ENCODE measurements at regions not wholly inside any gene's neighbourhood (a gene's known extent, or its start where the extent isn't known, plus 50 kb on each side); places are given as distances from the start of the nearest gene placed in this dataset.

DNA sequence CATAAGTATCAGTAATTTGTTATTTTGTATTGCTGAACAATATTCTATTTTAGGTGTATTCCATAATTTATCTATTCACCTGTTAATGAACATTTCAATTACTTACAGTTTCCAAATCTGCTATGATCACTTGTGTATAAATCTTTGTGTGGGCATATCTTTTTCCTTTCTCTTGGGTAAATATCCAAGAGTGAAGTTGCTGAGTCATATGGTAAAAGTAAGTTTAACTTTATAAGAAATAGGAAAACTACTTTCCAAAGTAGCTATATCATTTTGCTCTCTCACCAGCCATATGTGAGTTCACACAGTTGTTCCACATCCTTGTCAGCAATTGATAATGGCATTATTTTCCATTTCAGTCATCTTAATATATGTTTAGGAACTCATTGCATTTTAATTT, 66.6 kb upstream of the KITLG start:
- no peak overlapping the region for H3K9ac ChIP-seq (ENCODE audit: low read depth, low read length)
- H3K36me3 ChIP-seq (ENCODE audit: control insufficient read depth, insufficient read depth, low read length): no peaks in the 10 kb centered on the region
- H3K4me3 ChIP-seq (ENCODE audit: low read depth, low read length): no peak overlapping the region
- no peaks in the 10 kb centered on the region for H3K27me3 ChIP-seq (ENCODE audit: control insufficient read depth, insufficient read depth, low read length)
- H3K27ac ChIP-seq (ENCODE audit: low read depth, low read length): no peak overlapping the region
- no peaks in the 10 kb centered on the region for H3K9me3 ChIP-seq (ENCODE audit: control insufficient read depth, insufficient read depth, low read length)
- H3K4me1 ChIP-seq (ENCODE audit: control insufficient read depth, insufficient read depth, low read length): no peaks in the 10 kb centered on the region

DNA sequence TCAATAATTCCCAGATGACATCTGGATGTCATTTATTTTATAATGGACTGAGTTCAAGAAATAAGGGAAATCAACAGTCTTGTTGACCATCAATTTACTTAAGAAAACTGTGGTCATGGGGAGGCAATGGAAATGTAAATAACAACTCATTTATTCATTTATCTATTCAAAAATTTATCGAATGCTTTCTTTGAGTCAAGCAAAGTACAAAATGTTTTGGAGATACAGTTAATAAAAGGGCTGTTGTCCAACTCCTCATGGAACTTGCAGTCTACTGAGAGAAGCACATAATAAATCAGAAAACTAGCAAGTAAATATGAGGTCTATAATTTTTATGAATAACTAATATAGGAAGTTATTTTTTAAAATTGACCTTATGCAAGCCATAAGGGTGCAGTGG, 65.5 kb upstream of the KITLG start:
- Histone ChIP-seq H3K4me1 (ENCODE audit: control insufficient read depth, insufficient read depth, low read length) (no peaks in the 10 kb centered on the region), H3K4me3 (ENCODE audit: low read depth, low read length) (no peak overlapping the region), H3K27ac (ENCODE audit: low read depth, low read length) (no peak overlapping the region), H3K27me3 (ENCODE audit: control insufficient read depth, insufficient read depth, low read length) (no peaks in the 10 kb centered on the region), H3K9me3 (ENCODE audit: control insufficient read depth, insufficient read depth, low read length) (no peaks in the 10 kb centered on the region), H3K9ac (ENCODE audit: low read depth, low read length) (no peak overlapping the region), H3K36me3 (ENCODE audit: control insufficient read depth, insufficient read depth, low read length) (no peaks in the 10 kb centered on the region)

DNA sequence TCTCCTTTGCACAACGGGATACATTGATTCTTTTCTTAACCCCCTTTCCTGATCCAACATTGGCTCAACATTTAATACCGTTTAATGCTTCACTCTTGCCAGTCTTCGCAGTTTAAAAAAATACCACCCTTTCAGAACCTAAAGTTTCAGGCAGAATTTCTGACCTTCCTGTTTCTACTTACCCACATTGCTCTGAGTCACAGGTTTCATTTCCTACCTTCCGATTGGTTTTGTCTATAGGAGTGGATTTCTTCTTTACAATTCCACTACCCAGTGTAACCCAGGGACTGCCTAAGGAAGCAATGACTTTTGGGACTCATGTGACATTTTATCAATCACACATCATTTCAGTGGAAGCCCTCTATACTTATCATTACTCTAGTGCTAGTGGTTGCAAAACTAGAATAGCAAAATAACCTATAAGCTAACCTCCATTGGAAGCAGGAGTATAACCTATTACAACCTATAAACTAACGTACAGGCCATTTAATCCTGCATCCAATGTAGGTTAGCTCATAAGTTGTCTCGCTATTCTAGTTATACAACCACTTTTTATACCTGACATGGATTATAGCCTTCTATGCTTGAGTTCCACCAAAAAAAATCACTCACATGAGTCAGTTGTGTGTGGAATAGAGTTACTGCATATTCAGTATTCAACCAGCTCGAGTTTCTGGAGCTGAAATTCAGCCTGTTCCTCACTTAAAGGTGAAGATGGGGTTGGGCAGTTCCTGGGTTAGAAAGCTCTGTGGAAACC, 64.9 kb upstream of the KITLG start:
- Histone ChIP-seq H3K9ac (ENCODE audit: low read depth, low read length) (no peak overlapping the region), H3K27ac (ENCODE audit: low read depth, low read length) (no peak overlapping the region), H3K36me3 (ENCODE audit: control insufficient read depth, insufficient read depth, low read length) (no peaks in the 10 kb centered on the region), H3K9me3 (ENCODE audit: control insufficient read depth, insufficient read depth, low read length) (no peaks in the 10 kb centered on the region), H3K27me3 (ENCODE audit: control insufficient read depth, insufficient read depth, low read length) (no peaks in the 10 kb centered on the region), H3K4me1 (ENCODE audit: control insufficient read depth, insufficient read depth, low read length) (no peaks in the 10 kb centered on the region), H3K4me3 (ENCODE audit: low read depth, low read length) (no peak overlapping the region)

DNA sequence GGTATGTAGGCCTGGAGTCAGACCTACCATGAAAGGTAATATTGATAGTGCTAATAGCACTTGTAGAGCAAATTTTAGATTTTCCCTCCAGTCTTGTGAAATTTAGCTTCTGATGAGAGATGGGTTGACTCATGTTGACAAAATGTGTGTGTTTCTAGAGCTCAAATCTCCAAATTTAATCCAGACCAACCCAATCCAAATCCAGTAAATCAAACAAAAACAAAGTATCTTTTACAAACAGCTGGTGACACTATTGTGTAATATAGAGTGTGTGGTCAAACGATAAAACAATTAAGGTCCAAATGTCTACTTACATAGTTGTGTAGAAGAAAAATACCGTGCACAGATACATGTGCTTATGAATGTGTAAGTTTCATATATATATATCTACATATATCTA, 63.4 kb upstream of the KITLG start:
- H3K9ac ChIP-seq (ENCODE audit: low read depth, low read length): no peak overlapping the region
- no peaks in the 10 kb centered on the region for H3K9me3 ChIP-seq (ENCODE audit: control insufficient read depth, insufficient read depth, low read length)
- no peak overlapping the region for H3K4me3 ChIP-seq (ENCODE audit: low read depth, low read length)
- H3K4me1 ChIP-seq (ENCODE audit: control insufficient read depth, insufficient read depth, low read length): peaks cover 7% of the 10 kb centered on the region
- H3K36me3 ChIP-seq (ENCODE audit: control insufficient read depth, insufficient read depth, low read length): no peaks in the 10 kb centered on the region
- no peaks in the 10 kb centered on the region for H3K27me3 ChIP-seq (ENCODE audit: control insufficient read depth, insufficient read depth, low read length)
- H3K27ac ChIP-seq (ENCODE audit: low read depth, low read length): no peak overlapping the region

DNA sequence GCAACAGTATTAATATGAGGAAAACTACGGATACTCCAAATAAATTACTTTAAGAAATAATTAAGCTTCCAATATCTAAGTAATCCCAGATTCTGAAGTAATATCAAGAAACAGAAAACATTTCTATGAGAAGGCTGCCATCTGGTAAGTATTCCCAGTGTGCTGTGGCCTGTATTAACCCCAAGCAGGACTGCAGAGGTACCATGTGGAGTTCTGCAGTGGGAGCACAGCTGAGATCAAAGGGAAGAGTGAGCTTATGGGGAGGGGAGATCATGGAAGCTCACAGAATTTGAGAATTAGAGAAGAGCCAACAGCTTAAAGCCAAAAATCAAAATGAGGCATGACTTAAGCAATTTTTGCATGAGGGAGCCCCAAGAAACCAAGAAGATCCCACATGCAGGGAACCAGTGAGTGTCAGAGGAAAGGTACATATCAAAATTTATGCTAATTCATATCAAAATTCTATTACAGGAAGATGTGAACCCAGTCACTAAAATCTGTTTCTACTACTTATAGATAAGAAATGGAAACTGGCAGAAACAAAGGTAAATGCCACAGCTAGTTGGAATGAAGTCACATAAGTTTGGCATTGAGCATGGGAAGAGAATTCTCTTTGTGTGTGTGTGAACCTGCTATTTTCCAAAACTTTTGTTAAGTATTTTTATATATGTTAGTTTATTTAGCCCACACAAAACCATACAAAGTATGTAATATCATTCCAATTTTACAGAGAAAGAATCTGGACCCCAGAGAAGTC, 62.6 kb upstream of the KITLG start:
- Histone ChIP-seq H3K9ac (ENCODE audit: low read depth, low read length) (no peak overlapping the region), H3K27ac (ENCODE audit: low read depth, low read length) (no peak overlapping the region), H3K4me3 (ENCODE audit: low read depth, low read length) (no peak overlapping the region), H3K27me3 (ENCODE audit: control insufficient read depth, insufficient read depth, low read length) (no peaks in the 10 kb centered on the region), H3K4me1 (ENCODE audit: control insufficient read depth, insufficient read depth, low read length) (peaks cover 13% of the 10 kb centered on the region), H3K9me3 (ENCODE audit: control insufficient read depth, insufficient read depth, low read length) (no peaks in the 10 kb centered on the region), H3K36me3 (ENCODE audit: control insufficient read depth, insufficient read depth, low read length) (no peaks in the 10 kb centered on the region)

DNA sequence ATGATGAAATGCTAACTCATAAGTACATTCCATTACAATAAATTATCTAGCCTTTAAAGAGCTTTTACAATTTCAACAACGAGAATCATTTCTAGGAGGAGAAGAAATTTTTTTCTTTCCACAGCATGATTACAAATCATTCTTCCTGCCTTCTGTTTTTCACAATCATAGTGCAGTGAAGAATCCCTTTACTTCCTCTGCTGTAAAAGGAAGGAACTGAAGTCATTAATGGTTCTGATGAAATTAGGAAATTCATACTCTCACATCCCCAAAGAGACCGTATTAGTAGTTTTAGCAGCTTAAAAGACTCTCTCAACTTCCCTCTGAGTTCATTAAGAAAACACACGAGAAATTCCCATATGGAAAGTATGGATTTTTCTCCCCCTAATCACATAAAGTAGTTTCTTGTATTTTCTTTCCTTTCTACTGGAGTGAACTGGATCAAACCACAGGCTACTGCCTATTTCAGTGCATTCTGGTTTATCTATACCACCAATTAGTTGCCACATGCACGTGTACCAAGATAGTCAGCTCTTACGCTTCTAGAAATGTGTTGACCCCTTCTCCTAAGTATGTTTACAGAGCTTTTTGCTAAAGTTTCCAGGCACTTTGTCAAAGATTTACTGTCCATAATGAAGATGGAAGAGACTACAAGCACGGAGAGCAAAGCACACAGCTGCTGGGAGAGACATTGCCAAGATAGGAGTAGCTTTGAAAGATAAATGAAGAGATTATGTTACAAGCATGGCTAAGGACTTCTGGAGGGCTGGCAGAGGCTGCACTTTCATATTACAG, 58.9 kb upstream of the KITLG start:
- Histone ChIP-seq H3K4me3 (ENCODE audit: low read depth, low read length) (no peak overlapping the region), H3K27ac (ENCODE audit: low read depth, low read length) (no peak overlapping the region), H3K9ac (ENCODE audit: low read depth, low read length) (no peak overlapping the region), H3K27me3 (ENCODE audit: control insufficient read depth, insufficient read depth, low read length) (no peaks in the 10 kb centered on the region), H3K4me1 (ENCODE audit: control insufficient read depth, insufficient read depth, low read length) (peaks cover 13% of the 10 kb centered on the region), H3K9me3 (ENCODE audit: control insufficient read depth, insufficient read depth, low read length) (no peaks in the 10 kb centered on the region), H3K36me3 (ENCODE audit: control insufficient read depth, insufficient read depth, low read length) (no peaks in the 10 kb centered on the region)

DNA sequence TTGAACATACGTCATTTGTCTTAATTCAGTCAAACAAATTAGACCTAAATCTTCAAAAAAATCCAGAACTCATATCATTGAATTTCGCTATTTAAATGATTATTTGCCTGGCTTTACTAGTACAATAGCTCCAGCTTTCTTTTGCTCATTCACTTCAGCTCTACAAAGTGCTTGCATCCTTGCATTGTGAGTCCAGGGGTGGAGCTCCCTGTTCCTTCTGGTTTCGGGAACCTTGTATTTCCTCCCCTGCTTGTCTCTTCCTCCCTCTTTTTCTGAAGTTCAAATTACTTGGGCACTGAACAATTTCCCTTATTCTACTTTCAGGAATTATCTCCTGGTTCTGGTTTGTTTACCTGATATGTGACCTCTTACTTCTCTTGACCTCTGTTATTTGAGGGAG, 58.1 kb upstream of the KITLG start:
- Histone ChIP-seq H3K27ac (ENCODE audit: low read depth, low read length) (no peak overlapping the region), H3K9me3 (ENCODE audit: control insufficient read depth, insufficient read depth, low read length) (no peaks in the 10 kb centered on the region), H3K4me3 (ENCODE audit: low read depth, low read length) (no peak overlapping the region), H3K27me3 (ENCODE audit: control insufficient read depth, insufficient read depth, low read length) (no peaks in the 10 kb centered on the region), H3K9ac (ENCODE audit: low read depth, low read length) (no peak overlapping the region), H3K36me3 (ENCODE audit: control insufficient read depth, insufficient read depth, low read length) (no peaks in the 10 kb centered on the region), H3K4me1 (ENCODE audit: control insufficient read depth, insufficient read depth, low read length) (peaks cover 13% of the 10 kb centered on the region)

DNA sequence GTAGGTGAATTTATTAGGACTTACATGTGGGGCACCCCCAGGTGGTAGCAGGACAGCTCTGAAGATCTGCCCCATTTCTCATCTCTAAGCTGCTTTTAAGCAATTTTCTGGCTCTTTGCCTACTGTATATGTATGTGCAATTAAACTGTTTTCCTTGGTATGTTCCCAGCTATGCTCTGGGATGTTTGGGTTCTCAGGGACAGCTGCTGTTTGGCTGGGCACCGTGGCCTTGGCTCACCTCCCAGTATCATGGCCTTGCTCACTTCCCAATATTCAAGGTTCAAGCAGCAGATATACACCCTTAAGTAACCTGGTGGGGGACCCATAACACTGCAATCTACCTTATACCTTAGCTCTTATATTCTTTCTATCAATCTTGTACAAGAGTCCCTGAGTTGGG, 53.7 kb upstream of the KITLG start:
- no peaks in the 10 kb centered on the region for H3K36me3 ChIP-seq (ENCODE audit: control insufficient read depth, insufficient read depth, low read length)
- peaks cover 10% of the 10 kb centered on the region for H3K4me1 ChIP-seq (ENCODE audit: control insufficient read depth, insufficient read depth, low read length)
- no peak overlapping the region for H3K4me3 ChIP-seq (ENCODE audit: low read depth, low read length)
- H3K9ac ChIP-seq (ENCODE audit: low read depth, low read length): no peak overlapping the region
- no peaks in the 10 kb centered on the region for H3K9me3 ChIP-seq (ENCODE audit: control insufficient read depth, insufficient read depth, low read length)
- H3K27ac ChIP-seq (ENCODE audit: low read depth, low read length): no peak overlapping the region
- no peaks in the 10 kb centered on the region for H3K27me3 ChIP-seq (ENCODE audit: control insufficient read depth, insufficient read depth, low read length)

DNA sequence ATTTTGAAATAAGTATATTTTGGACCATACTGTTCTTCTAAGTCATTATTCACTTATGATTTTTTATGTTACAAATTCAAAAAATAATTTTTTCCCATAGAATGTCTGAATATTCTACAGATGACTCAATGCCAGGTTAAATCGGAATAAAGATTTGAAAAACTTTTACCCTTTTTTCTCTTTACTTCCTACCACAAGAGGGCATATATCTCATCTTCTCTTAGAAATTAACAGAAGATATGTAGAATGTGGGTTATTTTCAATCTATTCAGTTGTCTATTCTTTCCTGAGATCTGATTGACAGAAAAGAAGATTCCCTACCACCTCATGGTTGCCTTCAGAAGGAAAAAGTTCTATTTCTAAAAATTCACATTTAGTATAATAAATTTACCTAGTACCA, 53.0 kb upstream of the KITLG start:
- H3K4me1 ChIP-seq (ENCODE audit: control insufficient read depth, insufficient read depth, low read length): peaks cover 3% of the 10 kb centered on the region; the same call in 1 of the 2 replicates
- H3K27me3 ChIP-seq (ENCODE audit: control insufficient read depth, insufficient read depth, low read length): no peaks in the 10 kb centered on the region
- H3K9me3 ChIP-seq (ENCODE audit: control insufficient read depth, insufficient read depth, low read length): no peaks in the 10 kb centered on the region
- no peak overlapping the region for H3K4me3 ChIP-seq (ENCODE audit: low read depth, low read length)
- H3K36me3 ChIP-seq (ENCODE audit: control insufficient read depth, insufficient read depth, low read length): no peaks in the 10 kb centered on the region
- H3K27ac ChIP-seq (ENCODE audit: low read depth, low read length): no peak overlapping the region
- H3K9ac ChIP-seq (ENCODE audit: low read depth, low read length): no peak overlapping the region

DNA sequence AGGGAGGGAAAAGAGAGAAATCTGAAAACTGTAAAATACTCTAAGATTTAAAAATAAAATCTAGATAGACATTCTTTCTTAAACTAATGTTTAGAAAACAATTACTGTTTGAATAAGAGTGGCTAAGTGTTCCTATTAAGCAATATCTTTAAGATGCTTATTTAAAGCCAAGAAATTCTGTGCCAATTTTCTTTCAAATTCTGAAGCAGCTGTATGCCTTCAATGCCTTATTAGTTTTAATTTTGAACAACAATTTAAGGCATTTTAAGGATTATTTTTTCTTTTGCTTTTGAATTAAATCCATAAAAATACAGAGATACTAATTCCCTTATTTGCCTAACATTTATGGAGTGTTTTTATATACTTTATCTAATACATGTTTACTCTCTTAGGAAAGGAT, 50.3 kb upstream of the KITLG start:
- H3K4me3 ChIP-seq (ENCODE audit: low read depth, low read length): no peak overlapping the region
- H3K27me3 ChIP-seq (ENCODE audit: control insufficient read depth, insufficient read depth, low read length): no peaks in the 10 kb centered on the region
- H3K9ac ChIP-seq (ENCODE audit: low read depth, low read length): no peak overlapping the region
- no peaks in the 10 kb centered on the region for H3K36me3 ChIP-seq (ENCODE audit: control insufficient read depth, insufficient read depth, low read length)
- no peak overlapping the region for H3K27ac ChIP-seq (ENCODE audit: low read depth, low read length)
- no peaks in the 10 kb centered on the region for H3K4me1 ChIP-seq (ENCODE audit: control insufficient read depth, insufficient read depth, low read length)
- no peaks in the 10 kb centered on the region for H3K9me3 ChIP-seq (ENCODE audit: control insufficient read depth, insufficient read depth, low read length)
